ENCODE measurements at regions not wholly inside any gene's neighbourhood (a gene's known extent, or its start where the extent isn't known, plus 50 kb on each side); places are given as distances from the start of the nearest gene placed in this dataset.

DNA sequence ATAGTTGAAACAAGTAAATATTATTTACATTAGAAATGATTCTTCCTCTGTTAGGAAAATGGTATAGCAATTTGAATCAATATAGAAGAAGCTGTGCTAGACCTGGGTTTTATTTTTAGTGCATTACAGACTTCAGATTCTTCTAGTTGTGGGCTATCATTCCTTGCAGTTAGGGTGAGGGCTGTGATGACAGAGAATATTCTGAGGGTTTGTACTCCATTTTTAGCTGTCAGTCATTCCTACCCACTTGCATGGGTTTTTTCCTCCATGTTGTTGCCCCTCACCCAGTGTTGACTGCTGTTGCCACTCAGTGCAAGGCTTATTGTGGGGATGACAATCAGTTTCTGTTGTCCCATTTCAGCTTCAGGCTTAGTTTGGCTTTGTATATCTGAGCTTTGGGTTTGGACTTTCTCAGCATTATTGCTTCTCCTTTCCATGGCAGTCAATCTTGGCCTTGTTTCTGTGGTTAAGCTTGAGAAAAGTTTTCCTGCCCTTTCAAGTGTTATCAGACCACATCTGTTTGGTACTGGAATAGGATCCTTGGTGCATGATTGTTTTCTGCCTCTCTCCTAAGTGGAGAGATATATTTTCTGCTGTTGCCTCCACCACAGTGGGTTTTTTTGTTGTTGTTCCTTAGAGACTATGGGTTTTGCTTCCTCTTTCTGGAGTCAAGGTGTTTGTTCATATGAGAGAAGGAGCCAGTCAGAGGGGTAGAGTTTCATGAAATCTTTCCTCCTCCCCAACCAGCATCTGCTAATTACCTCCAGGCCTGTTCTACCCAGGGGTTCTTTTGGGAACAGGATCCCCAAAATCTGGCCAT, 312.7 kb upstream of the CWC22 start:
- TF ChIP-seq, protein P1, sequence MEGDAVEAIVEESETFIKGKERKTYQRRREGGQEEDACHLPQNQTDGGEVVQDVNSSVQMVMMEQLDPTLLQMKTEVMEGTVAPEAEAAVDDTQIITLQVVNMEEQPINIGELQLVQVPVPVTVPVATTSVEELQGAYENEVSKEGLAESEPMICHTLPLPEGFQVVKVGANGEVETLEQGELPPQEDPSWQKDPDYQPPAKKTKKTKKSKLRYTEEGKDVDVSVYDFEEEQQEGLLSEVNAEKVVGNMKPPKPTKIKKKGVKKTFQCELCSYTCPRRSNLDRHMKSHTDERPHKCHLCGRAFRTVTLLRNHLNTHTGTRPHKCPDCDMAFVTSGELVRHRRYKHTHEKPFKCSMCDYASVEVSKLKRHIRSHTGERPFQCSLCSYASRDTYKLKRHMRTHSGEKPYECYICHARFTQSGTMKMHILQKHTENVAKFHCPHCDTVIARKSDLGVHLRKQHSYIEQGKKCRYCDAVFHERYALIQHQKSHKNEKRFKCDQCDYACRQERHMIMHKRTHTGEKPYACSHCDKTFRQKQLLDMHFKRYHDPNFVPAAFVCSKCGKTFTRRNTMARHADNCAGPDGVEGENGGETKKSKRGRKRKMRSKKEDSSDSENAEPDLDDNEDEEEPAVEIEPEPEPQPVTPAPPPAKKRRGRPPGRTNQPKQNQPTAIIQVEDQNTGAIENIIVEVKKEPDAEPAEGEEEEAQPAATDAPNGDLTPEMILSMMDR (IDR thresholded peaks at IDR 0.05; ENCODE audit: low read depth, low read length): no peak
- DNase-seq (ENCODE audit: low read depth, low spot score): no peak
- no peak overlapping the region for H3K4me3 ChIP-seq (ENCODE audit: low read depth, low read length)
- in situ Hi-C loops (cut with HindIII; ENCODE audit: low sequenced_read_pairs): no loop called here

DNA sequence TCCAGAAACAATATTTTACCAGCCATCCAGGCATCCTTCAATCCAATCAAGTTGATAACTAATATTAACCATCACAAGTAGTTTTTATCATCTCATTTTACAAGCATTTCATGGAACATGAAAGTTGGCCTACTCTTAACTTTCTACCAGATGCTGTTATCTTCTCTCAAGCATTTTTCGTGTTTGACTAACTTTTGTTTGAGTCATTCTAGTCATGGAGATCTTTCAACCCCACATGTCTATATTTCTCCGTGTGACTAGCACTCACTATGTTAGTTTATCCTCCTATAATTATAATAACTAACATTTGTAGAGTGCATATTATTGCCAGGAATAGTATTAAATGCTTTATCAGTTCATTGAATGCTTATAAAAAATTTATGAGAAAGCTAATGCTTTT, 307.0 kb upstream of the CWC22 start:
- H3K4me3 ChIP-seq (ENCODE audit: low read depth, low read length): no peak overlapping the region
- in situ Hi-C loops (cut with HindIII; ENCODE audit: low sequenced_read_pairs): no loop called here
- no peak for DNase-seq (ENCODE audit: low read depth, low spot score)
- TF ChIP-seq, protein P1 (IDR thresholded peaks at IDR 0.05; ENCODE audit: low read depth, low read length): no peak

DNA sequence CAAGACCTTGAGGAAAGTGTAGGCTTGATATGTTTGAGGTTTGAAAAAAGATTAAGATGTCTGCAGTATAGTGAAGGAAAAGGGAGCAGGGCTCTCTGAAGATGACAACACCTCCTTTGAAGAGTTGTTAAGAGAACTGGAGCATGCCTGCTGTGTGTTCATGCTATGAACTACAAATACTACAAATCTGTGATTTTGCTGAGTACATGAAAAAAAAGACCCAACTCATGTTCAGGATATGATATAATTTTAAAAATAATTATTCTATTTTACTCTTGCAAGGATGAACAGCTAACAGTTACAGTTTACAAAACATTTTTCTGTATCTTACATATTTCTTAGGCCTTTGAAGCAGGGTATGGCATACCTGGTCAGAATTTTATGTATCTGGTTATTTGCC, 305.4 kb upstream of the CWC22 start:
- TF ChIP-seq, protein P1 (IDR thresholded peaks at IDR 0.05; ENCODE audit: low read depth, low read length): no peak
- no peak overlapping the region for H3K4me3 ChIP-seq (ENCODE audit: low read depth, low read length)
- in situ Hi-C loops (cut with HindIII; ENCODE audit: low sequenced_read_pairs): no loop called here
- no peak for DNase-seq (ENCODE audit: low read depth, low spot score)

DNA sequence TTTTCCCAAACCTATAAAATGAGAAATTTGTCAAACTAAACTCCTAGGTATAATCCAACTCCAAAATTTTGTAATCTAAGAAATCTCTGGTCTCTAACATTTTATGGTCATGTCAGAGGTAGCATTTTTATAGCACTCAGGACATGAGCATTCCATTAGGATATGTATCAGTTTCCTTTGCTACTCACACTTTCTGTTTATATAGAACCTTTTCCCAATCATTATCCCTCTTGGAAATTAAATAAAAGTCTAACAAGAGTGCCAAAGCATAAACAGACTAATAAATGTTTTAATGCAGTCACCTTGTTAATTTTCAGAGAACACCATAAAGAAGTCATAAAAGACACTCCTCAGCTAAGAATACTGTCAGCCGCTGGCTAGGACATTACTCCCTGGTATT, 300.0 kb upstream of the CWC22 start:
- in situ Hi-C loops (cut with HindIII; ENCODE audit: low sequenced_read_pairs): no loop called here
- DNase-seq (ENCODE audit: low read depth, low spot score): no peak
- TF ChIP-seq, protein P1 (IDR thresholded peaks at IDR 0.05; ENCODE audit: low read depth, low read length): no peak
- H3K4me3 ChIP-seq (ENCODE audit: low read depth, low read length): no peak overlapping the region

DNA sequence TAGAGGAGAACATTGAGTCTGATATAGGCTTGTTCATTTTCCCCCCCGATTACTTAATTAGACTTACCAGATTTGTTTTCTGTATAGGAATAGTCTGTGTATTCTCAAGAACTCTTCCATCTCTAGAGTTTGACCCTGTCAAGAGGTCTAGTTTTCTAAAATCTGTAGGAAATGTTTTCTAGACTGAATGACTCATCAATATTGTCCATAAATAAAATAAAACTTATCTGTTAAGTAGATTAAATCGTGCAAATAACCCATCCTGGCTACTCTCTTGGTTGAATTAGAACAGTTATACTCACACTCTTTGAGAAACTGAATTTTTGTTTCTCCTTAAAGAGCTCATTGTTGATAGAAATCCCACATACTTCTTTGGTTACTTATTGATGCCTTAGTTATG, 299.2 kb upstream of the CWC22 start:
- no peak for DNase-seq (ENCODE audit: low read depth, low spot score)
- in situ Hi-C loops (cut with HindIII; ENCODE audit: low sequenced_read_pairs): no loop called here
- TF ChIP-seq, protein P1 (IDR thresholded peaks at IDR 0.05; ENCODE audit: low read depth, low read length): no peak
- H3K4me3 ChIP-seq (ENCODE audit: low read depth, low read length): no peak overlapping the region

DNA sequence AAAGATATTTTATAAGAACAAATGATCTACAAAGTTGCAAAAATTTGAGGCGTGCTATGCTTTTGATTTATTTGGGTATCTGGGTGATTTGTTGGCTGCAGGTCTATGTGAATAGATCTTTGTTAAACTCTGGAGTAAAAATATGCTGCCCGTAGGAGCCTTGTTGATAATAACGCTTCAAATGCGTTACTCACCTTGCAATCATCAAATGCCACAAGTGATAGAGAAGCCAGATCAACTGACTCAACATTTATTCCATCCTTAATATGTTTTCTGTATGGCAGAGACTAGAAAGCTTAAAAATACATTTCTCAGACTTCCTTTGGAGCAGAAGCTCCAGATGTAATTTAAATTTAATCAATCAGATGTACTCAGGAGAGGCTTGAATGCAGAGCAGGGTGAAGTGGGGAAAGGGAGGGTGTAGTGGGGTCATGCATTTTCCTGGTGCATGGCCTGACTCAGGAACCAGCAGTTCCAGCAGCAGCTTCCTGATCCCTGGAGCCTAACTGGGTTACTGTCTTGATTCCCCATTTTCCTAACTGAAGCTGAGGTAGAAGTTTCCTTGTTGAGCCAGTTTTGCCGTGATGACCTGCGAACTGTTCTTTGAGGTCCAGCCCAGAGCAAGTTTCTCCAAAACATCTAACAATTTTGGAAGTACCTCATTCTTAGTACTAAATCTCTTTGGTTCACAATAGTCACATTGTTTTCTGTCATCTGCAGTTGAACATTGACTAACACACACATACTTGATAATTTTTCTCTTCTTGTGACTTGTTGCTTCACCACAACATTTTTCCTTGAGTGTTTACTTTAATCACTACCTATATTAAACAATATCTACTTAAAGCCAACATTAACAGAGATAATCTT, 284.7 kb upstream of the CWC22 start:
- TF ChIP-seq, protein P1 (IDR thresholded peaks at IDR 0.05; ENCODE audit: low read depth, low read length): no peak
- in situ Hi-C loops (cut with HindIII; ENCODE audit: low sequenced_read_pairs): no loop called here
- H3K4me3 ChIP-seq (ENCODE audit: low read depth, low read length): no peak overlapping the region
- DNase-seq (ENCODE audit: low read depth, low spot score): peak; percentile 50

Data from astrocyte of the spinal cord (primary cell).